HG03159 (cell line): ENCODE measurements at regions not wholly inside any gene's neighbourhood (a gene's known extent, or its start where the extent isn't known, plus 50 kb on each side); places are given as distances from the start of the nearest gene placed in this dataset.
A peak's percentile ranks its signal among the peaks of the same experiment; 100 is the strongest.
"Not testable (repeated sequence)": the region's sequence is repeated elsewhere in the genome, so short reads cannot be mapped to it uniquely, and the experiment has no call there.

Experiments used
- ATAC-seq: cut with Tn5 transposase; IDR thresholded peaks from one replicate; pipeline ENCODE4 v1.9.1; 2021; ENCODE audit warnings: mild to moderate bottlenecking, moderate library complexity; ENCODE audit not compliant: unreplicated experiment

DNA sequence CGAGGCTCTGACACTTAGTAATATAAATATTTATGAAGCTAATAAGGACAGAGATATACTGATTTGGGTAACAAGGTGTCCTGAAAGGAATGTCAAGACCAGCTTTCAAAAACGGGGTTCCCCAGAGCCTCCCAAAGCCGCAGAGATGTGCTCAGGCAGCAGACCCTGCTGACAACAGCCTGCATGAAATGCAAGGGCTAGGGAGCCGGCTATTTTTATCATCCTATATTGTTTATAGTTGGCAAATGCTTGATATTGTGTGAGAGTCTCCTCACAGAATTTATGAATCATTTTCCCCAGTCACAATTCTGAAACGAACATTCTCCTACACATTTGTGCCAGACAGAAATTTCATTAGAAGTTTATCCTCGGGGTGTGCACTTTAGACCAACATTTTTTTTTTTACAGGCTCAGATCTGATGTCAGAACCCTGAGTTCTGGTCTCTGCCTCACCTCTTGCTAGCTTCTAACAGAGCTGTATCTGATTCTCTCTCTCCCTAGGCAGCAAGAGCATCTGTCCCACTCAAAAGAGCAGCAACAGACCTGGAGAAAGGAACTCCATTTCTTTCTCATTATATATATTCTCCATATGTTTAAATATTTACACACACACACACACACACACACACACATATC is 302.3 kb upstream of the PLD5 start:
- ATAC-seq = no peak

DNA sequence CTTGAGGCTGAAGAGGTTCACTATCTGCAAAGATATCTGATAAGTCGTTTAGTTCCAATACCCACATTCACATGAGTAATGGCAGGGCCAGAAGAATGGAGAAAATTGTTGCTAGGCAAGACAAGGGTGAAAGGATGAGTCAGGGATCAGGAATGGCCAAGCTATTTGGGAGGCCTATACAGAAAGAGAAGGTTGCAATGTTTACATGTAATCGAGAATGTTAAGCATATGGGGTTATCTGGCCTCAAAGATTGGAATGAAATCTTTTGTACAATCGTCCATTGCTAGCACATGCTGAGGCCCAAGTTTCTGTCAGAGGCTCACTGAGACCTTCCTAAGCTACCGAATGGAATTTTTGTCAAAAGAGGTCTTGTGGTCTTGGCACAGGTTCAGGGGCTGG is 299.9 kb upstream of the PLD5 start:
- ATAC-seq = no peak

GRCh38 chr1:242813490-242814091 is 289.1 kb upstream of the PLD5 start:
- ATAC-seq = peak; percentile 98

- no peak for ATAC-seq
Measured at GRCh38 chr1:242811092-242811840, 286.8 kb upstream of the PLD5 start.

DNA sequence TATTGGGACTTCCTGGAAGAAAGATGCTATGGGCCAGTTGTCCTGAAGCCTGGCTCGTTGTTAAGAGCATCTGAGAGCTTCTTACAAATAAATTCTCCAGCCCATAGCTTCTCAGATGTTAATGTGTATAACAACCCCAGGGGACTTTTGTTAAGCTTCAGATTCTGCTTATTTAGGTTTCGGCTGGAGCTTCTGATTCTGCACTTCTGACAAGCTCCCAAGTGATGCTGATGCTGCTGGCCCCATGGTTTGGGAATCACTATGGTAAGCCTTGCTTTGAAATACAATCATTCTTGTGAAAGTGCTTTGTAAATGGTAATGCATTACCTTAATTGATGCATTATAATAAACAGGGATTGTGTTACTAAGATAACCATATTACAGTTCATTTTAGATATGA is 281.8 kb upstream of the PLD5 start:
- no peak for ATAC-seq

GRCh38 chr1:242805360-242805759 is 280.9 kb upstream of the PLD5 start:
- not testable (repeated sequence) for ATAC-seq

- no peak for ATAC-seq
Measured at GRCh38 chr1:242802973-242803372, 278.5 kb upstream of the PLD5 start.

DNA sequence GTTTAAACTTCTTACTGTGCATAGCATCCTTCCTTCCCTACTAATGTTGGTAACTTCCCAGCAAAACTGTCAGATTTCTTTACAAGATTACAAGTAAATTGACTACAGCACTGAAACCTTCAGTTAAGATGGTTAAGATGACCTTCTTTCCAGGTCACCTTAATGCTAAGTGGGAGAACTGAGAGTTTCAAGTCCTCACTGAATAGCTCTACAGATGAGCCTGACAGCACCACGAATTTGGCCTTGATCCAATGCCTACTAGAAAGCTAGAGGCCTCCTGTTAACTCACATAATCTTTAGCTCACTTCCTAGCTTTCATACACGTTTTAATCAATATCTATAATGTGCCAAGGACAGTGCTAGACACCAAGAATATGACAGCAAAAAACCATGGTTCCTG is 276.0 kb upstream of the PLD5 start:
- ATAC-seq = no peak

- ATAC-seq = no peak
Measured at GRCh38 chr1:242797856-242798255, 273.4 kb upstream of the PLD5 start.

GRCh38 chr1:242788771-242789170 is 264.3 kb upstream of the PLD5 start:
- peak; percentile 66 for ATAC-seq

- ATAC-seq = no peak
Measured at GRCh38 chr1:242787968-242788367, 263.5 kb upstream of the PLD5 start.

DNA sequence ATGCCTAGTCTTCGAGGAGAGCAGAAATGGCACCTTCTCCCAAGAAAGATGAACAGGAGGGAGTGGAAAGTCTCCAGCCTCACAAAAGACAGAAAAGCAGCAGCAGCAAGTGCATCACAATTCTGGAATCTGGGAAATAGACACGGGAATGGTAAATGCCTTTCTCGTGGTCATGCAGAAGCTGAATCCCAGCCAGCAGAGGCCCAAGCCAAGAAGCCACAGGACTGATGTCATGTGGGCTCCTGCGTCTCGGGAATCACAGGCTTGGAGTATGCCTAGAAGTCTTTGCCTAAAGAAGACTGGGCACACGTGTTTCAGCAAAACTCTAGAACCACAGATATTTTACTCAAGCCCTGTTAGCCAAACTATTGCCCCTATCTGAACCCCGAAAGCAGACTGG is 260.3 kb upstream of the PLD5 start:
- no peak for ATAC-seq

GRCh38 chr1:242784084-242784483 is 259.6 kb upstream of the PLD5 start:
- ATAC-seq = peak; percentile 85

DNA sequence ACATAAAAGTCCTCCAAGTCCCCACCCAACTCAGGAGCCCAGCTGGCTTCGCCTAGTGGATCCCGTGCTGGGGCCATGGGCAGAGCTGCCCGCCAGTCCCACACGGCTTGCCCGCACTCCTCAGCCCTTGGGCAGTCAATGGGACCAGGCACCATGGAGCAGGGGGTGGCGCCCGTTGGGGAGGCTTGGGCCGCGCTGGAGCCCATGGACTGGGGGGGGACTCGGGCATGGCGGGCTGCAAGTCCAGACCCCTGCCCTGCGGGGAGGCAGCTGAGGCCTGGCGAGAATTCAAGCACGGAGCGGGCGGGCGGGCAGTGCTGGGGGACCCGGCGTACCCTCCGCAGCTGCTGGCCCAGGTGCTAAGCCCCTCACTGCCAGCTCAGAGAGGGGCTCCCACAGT is 249.8 kb upstream of the PLD5 start:
- no peak for ATAC-seq

GRCh38 chr1:242770366-242770765 is 245.9 kb upstream of the PLD5 start:
- no peak for ATAC-seq

DNA sequence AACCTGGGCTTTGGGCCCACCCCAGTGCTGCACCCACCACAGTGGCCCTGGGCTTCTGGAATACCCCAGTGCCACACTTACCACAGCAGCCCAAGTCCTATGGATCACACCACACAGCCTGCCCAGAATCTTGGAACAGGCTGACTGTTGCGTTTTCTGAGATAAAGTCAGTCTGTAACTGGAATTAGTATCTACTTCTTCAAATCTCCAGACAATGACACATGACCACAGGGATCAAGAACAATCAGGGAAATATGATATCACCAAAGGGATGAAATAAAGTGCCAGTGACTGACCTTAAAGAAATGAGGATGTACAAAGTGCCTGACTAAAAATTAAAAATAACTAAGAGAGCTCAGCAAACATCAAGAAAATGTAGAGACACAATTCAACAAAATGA is 239.7 kb upstream of the PLD5 start:
- no peak for ATAC-seq

GRCh38 chr1:242761556-242761955 is 237.1 kb upstream of the PLD5 start:
- no peak for ATAC-seq

DNA sequence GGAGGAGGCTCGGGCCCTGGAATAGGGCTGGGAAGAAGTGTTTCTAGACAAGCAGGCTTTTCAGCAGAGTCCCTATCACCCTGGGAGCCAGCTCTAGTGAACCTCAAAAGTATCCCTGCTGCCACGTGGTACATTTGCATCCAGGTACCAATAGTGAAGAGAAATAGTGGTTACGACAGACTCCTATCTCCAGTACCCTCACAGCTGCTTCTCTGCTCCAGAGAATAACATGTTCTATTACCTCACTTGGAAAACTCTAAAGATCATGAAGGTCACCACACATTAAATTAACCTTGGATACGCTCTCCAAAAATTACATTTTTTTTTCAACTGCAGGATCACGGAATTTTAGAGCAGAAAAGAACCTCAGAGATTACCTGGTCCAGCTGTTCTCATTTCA is 230.4 kb upstream of the PLD5 start:
- ATAC-seq = no peak

GRCh38 chr1:242754125-242754524 is 229.6 kb upstream of the PLD5 start:
- ATAC-seq = no peak

DNA sequence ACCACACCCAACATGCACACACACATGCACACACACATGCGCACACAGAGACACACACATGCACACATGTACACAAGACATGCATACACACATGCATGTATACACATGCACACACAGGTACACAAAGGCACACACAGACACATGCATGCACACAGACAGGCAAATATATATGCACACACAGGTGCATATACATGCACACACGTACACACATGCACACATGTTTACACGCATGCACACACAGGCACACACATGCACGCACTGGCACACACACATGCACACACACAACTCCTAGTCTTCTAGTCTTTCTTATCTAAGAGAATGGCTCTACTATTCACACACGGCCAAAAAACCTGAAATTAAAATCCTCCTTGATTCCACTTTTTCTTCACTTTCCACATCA is 222.7 kb upstream of the PLD5 start:
- no peak for ATAC-seq

- ATAC-seq = no peak
Measured at GRCh38 chr1:242745079-242745478, 220.6 kb upstream of the PLD5 start.
